Breast epithelium (tissue), 4 donors: ENCODE measurements at regions not wholly inside any gene's neighbourhood (a gene's known extent, or its start where the extent isn't known, plus 50 kb on each side); places are given as distances from the start of the nearest gene placed in this dataset.

Experiments used
- DNase-seq, 2 donors: peaks; one replicate each; pipeline ENCODE4 v3.0.0-alpha.2; 2019; ENCODE audit warnings: low spot score in 2 of 2
- H3K27ac ChIP-seq, 2 donors: fragments of 200-600 bp; sonication (generic) in 1 of 2; one replicate each; pipeline ENCODE4 v1.5.1; 2016 to 2019; ENCODE audit warnings: mild to moderate bottlenecking in 1 of 2
- H3K27me3 ChIP-seq, 2 donors: fragments of 200-600 bp; sonication (generic) in 1 of 2; one replicate each; pipeline versions ENCODE4 v1.5.1 to v1.6.0; 2017 to 2019; ENCODE audit warnings: control low read depth in 1 of 2, mild to moderate bottlenecking in 1 of 2
- H3K36me3 ChIP-seq: fragments of 200-600 bp; one replicate; pipeline ENCODE4 v1.5.1; 2019
- H3K4me1 ChIP-seq, 2 donors: fragments of 200-600 bp; sonication (generic); one replicate each; pipeline ENCODE4 v1.5.1; 2016 to 2019; ENCODE audit warnings: control low read depth in 1 of 2
- H3K4me3 ChIP-seq, 3 donors: fragments of 200-600 bp; sonication (generic); 1 replicate in 2 of 3; 2 replicates in 1 of 3; pipeline ENCODE4 v1.5.1; 2016 to 2019; ENCODE audit warnings: mild to moderate bottlenecking in 3 of 3, moderate library complexity in 2 of 3
- H3K9me3 ChIP-seq, 2 donors: fragments of 200-600 bp; sonication (generic) in 1 of 2; one replicate each; pipeline ENCODE4 v1.5.1; 2016 to 2019; ENCODE audit warnings: control low read depth in 1 of 2
- POLR2A ChIP-seq: fragments of 450-650 bp; IDR thresholded peaks from one replicate; pipeline ENCODE4 v1.6.1; 2016; ENCODE audit warnings: antibody characterized with exemption, mild to moderate bottlenecking, moderate library complexity
- POLR2AphosphoS5 ChIP-seq, 3 donors: sonication (generic); formaldehyde crosslinking; IDR thresholded peaks; one replicate each; pipeline ENCODE4 v1.6.1; 2017; ENCODE audit warnings: antibody characterized with exemption in 3 of 3
- intact Hi-C: fragments of 100-400 bp; cut with DNase I; formaldehyde crosslinking; loops from one replicate; pipeline ENCODE4 v1.15.1; 2023; ENCODE audit warnings: low total_unique reads
- TF ChIP-seq, protein P1 (sequence below), 3 donors: fragments of 450-650 bp; IDR thresholded peaks; one replicate each; pipeline ENCODE4 v1.5.1; 2016 to 2017; ENCODE audit warnings: antibody characterized with exemption in 3 of 3, mild to moderate bottlenecking in 3 of 3, moderate library complexity in 3 of 3

DNA sequence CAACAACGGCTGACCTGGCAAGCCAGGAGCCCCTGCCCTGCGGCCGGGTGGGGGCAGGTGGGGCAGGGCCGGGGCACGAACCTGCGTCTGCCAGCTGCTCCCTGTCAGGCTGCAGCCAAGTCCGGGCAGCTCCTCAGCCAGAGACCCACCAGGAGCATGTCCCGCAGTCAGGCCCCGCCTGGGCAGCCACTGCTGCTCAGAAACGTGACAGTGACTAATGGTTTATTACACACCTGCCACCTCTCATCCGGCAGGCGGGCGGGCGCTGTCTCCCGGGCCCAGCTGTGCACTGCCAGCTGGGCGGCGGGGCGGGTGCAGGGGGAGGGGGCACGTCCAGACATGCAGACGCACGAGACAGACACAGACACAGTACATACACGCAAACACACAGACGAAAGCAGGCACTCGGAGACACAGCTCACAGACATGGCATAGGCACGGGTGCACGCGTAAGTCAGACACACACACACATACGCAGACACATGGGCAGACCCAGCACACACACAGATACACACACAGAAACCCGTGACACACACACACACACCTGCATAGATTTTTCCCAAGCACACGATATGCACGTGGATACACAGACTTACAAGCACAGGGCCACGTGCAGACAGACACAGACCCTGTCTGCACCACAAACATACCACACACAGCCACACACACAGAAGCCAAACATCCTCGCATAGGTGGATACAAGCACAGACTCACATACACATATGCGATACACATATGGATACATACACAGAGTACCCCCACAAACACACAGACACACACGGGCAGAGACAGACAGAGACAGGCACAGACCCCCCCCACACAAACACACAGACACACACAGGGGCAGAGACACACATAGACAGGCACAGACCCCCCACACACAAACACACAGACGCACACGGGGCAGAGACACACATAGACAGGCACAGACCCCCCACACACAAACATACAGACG, 248.3 kb upstream of the CIBAR2 start:
- intact Hi-C loops: no loop called here
- Histone ChIP-seq H3K27me3 (no peaks in the 10 kb centered on the region), H3K9me3 (no peaks in the 10 kb centered on the region), H3K4me3 (no peak overlapping the region), H3K27ac (no peak overlapping the region), H3K36me3 (no peaks in the 10 kb centered on the region), H3K4me1 (no peaks in the 10 kb centered on the region)
- DNase-seq: no peak
- no peak for TF ChIP-seq POLR2AphosphoS5 (IDR thresholded peaks at IDR 0.05)
- TF ChIP-seq, protein P1, sequence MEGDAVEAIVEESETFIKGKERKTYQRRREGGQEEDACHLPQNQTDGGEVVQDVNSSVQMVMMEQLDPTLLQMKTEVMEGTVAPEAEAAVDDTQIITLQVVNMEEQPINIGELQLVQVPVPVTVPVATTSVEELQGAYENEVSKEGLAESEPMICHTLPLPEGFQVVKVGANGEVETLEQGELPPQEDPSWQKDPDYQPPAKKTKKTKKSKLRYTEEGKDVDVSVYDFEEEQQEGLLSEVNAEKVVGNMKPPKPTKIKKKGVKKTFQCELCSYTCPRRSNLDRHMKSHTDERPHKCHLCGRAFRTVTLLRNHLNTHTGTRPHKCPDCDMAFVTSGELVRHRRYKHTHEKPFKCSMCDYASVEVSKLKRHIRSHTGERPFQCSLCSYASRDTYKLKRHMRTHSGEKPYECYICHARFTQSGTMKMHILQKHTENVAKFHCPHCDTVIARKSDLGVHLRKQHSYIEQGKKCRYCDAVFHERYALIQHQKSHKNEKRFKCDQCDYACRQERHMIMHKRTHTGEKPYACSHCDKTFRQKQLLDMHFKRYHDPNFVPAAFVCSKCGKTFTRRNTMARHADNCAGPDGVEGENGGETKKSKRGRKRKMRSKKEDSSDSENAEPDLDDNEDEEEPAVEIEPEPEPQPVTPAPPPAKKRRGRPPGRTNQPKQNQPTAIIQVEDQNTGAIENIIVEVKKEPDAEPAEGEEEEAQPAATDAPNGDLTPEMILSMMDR (IDR thresholded peaks at IDR 0.05): no peak
- no peak for TF ChIP-seq POLR2A

DNA sequence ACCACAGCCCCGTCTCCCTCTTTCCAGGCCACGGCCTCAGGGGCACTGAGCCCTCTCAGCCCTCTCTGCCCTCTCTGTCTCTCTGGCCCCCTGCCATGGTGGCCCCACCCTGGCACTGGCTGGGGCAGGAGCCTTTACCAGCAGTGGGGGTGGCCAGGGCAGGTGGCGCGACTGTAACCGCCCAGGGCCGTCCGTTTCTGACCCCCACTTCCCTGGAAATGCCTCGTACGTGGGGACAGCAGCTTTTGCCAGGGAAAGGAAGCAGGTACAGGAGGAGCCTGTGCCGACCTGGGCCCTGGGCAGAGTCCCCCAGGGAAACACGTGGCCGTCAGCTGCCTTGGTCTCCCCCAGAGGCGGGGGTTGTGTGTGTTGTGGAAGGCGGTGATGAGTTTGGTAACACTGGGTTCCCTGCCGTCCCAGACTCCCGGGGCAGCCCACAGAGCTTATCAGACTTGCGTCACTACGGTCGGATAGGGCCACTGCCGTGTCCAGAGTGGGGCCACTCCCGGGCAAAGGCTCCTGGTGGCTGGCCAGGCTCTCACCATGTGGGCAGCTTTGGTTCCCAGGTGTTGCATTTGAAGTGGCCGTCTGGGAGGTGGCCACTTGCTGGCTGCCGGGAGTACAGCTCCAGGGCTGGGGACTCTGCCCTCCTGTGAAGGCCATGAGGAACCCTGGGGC, 249.3 kb upstream of the CIBAR2 start:
- Histone ChIP-seq H3K4me3 (no peak overlapping the region), H3K4me1 (no peaks in the 10 kb centered on the region), H3K27ac (no peak overlapping the region), H3K36me3 (no peaks in the 10 kb centered on the region), H3K27me3 (no peaks in the 10 kb centered on the region), H3K9me3 (no peaks in the 10 kb centered on the region)
- no peak for DNase-seq
- TF ChIP-seq POLR2AphosphoS5 (IDR thresholded peaks at IDR 0.05) (no peak), POLR2A (no peak)
- TF ChIP-seq, protein P1 (IDR thresholded peaks at IDR 0.05): no peak
- intact Hi-C loops: no loop called here

DNA sequence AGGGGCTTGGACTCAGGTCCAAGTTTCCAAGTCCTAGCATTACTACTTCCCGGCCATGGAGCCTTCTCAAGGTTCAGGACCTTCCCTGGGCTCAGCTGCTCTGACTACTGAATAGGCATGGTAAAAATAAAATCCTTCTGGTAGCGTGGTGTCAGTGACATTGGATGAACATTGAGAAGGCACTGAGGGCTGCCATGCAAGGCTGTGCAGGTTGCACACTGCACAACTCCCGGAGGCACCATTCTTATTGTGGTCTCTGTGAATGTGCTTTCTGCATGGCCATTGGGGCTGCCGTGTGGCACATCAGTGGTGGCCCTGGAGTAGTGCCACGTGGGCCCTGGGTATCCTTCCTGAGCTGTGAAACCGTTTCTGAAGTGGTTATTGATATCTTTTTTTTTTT, 250.2 kb upstream of the CIBAR2 start:
- H3K4me3 ChIP-seq: no peak overlapping the region
- TF ChIP-seq POLR2AphosphoS5 (IDR thresholded peaks at IDR 0.05) (no peak), POLR2A (no peak)
- TF ChIP-seq, protein P1 (IDR thresholded peaks at IDR 0.05): no peak
- H3K36me3 ChIP-seq: no peaks in the 10 kb centered on the region
- no peaks in the 10 kb centered on the region for H3K27me3 ChIP-seq
- H3K27ac ChIP-seq: no peak overlapping the region
- H3K9me3 ChIP-seq: no peaks in the 10 kb centered on the region
- intact Hi-C loops: no loop called here
- no peak for DNase-seq
- no peaks in the 10 kb centered on the region for H3K4me1 ChIP-seq

DNA sequence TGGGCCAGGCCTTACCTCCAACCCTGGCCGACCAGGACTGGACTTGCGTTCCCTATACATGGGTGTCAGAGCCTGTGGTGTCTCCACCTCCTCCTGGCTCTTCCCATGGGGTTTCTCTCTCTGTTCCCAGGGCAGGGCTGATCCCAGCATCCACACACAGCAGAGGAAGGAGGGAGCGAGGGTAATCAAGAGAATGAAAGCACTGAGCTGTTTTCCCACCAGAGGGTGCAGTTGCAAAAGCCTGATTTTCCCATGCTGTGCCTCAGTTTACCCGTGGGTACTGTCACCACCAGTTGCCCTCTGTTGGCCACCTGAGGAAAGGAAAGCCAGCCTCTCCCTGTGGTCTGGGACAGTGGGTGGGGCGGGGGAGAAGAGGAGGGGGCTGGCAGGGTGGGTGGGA, 249.7 kb upstream of the GSE1 start:
- Histone ChIP-seq H3K27me3 (no peaks in the 10 kb centered on the region), H3K36me3 (no peaks in the 10 kb centered on the region), H3K4me3 (no peak overlapping the region), H3K27ac (no peak overlapping the region), H3K4me1 (no peaks in the 10 kb centered on the region), H3K9me3 (no peaks in the 10 kb centered on the region)
- intact Hi-C loops: no loop called here
- DNase-seq: no peak
- TF ChIP-seq, protein P1 (IDR thresholded peaks at IDR 0.05): no peak
- TF ChIP-seq POLR2AphosphoS5 (IDR thresholded peaks at IDR 0.05): no peak
- no peak for TF ChIP-seq POLR2A

DNA sequence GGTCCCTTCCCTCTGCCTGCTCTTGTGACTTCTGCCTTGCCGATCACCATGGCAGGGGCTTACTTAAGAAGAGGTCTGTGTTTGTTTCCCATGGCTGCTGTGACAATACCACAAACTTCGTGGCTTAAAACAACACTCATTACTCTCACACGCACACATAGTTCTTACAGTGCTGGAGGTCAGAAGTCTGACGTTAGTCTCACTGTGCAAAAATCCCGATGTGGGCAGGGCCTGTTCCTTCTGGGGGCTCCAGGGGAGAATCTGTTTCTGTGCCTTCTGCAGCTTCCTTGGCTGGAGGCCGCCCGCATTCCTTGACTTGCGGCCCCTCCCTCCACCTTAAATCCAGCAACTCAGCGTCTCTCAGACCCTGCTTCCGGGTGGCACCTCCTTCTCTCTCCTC, 249.2 kb upstream of the GSE1 start:
- H3K27me3 ChIP-seq: no peaks in the 10 kb centered on the region
- H3K4me3 ChIP-seq: no peak overlapping the region
- H3K4me1 ChIP-seq: no peaks in the 10 kb centered on the region
- intact Hi-C loops: no loop called here
- H3K36me3 ChIP-seq: no peaks in the 10 kb centered on the region
- no peaks in the 10 kb centered on the region for H3K9me3 ChIP-seq
- no peak for DNase-seq
- TF ChIP-seq, protein P1 (IDR thresholded peaks at IDR 0.05): no peak
- TF ChIP-seq POLR2AphosphoS5 (IDR thresholded peaks at IDR 0.05) (no peak), POLR2A (no peak)
- H3K27ac ChIP-seq: no peak overlapping the region
